Activated CD4-positive, alpha-beta T cell treated with anti-CD3 and anti-CD28 coated beads, Interleukin-2, amount 50 U/mL, for 24 hours (primary cell): ENCODE measurements at regions not wholly inside any gene's neighbourhood (a gene's known extent, or its start where the extent isn't known, plus 50 kb on each side); places are given as distances from the start of the nearest gene placed in this dataset.

Source experiments
- DNase-seq, 2 donors: peaks; one replicate each; pipeline ENCODE4 v3.0.0-alpha.2; 2020; ENCODE audit warnings: low read depth in 1 of 2, low spot score in 1 of 2

- DNase-seq = no peak
These were observed 271.1 kb upstream of the RAB6C start for GRCh38 chr2:129708221-129708967.

DNA sequence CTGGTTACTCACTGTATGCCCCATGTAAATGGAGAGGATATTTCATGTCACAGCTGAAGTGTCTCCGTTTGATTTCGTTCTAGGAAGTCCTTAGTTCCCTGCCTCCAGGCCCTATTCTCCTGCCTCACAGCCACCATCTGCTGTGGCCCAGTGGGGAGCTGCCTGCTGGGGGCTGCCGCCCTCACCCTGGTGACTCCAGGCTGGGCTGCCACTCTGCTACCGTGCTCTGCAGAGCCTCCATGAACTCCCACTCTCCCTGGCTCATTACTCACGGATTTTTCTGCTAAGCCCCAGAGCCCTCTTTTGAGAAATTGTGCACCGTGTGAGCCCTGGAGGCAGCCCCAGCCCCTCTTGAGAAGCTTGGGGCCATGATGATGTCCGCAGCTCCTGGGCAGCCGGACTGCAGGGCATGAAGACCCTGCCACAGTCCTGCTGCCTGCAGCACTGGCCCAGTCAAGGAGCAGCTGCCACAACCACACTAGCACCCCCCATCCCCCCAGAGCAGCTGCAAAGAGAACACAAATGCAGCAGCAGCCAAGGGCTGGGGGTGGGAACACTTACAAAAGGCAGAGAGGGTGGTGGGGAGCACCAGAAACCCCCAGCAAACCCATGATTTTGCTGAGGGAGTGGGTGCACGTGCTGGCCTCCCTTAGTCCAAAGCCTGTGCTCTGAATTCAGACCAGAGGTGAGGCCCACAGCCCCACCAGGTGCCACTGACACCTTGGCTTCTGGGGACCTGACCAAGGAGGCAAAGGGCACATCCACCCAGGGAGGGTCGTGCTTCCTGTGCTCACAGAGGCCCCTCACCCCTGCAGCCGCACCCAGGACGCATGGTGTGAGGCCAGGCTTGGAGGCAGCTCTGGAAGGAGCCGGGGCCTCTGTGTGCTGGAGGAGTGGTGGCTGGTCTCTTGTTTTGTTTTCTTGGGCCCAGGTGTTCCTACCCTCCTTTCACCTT, 270.2 kb upstream of the RAB6C start:
- no peak for DNase-seq

DNA sequence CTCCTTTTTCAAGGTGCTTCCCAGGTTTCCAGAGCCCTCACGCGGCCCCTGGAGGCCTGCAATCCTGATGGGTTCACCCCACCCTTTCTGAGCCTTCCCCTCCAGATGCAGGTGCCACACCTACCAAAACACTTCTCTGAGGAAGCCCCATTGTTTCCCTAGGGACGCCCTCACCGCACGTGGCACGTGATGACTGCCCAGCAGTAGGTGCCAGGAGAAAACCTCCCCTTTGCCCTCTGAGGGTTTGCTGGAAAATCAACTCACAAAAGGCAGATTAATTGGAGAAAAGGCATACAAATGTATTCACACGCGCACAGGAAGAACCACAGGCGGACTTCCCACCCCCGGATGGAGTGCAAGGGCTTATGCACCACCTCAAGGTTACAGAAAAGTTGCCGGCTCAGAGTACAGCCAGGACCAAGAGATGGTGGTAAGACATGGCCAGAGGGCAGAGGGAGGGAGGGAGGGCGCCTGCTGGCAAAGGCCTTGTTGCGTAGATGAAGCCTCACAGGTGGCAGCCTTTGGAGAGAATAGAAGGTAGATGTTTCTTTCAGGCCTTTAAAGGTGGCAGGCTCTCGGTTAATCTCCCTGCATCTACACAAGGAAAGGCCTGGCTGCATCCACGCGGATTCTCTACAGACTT, 269.4 kb upstream of the RAB6C start:
- no peak for DNase-seq

GRCh38 chr2:129710670-129711495, 268.6 kb upstream of the RAB6C start:
- DNase-seq = no peak

DNA sequence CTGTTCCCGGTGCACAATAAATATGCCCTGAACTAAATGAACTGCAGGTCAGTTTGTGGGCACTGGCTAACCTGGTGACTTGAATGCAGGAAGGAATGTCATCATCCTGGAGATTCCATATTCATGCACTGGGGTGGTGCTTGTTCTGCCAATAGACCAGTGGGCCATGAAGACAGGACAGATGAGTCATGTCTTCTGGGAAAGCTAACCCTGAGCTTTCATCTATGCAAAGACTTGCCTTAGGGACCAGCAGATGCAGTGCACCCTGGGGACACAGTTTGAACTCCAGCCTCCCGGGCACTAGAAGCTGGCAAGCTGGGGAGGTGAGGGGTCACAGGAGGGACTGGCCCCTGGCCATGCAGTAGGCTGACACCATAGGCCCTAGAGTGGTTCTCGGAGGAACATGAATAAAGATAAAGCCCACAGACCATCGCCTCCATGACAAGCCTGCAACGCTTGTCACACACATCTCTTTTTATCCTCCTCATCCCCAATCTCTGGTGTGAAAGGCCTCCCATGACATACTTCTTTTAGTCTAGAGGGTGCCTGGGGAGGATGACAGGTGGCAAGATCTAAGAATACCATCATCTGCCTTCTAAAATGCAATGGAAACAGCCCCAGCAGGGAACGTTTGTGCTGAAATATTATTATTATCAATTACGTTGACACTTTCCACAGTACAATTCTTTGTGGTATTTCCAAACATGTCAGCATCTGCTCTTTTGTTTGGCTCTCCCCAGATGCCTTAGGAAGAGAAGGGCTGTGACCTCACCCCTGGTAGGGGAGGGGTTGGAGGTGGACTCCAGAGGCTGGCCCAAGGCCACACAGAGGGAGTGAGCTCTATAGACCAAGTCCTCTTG, 267.4 kb upstream of the RAB6C start:
- no peak for DNase-seq

- DNase-seq = no peak
These were observed 266.8 kb upstream of the RAB6C start for GRCh38 chr2:129712676-129712985.

DNA sequence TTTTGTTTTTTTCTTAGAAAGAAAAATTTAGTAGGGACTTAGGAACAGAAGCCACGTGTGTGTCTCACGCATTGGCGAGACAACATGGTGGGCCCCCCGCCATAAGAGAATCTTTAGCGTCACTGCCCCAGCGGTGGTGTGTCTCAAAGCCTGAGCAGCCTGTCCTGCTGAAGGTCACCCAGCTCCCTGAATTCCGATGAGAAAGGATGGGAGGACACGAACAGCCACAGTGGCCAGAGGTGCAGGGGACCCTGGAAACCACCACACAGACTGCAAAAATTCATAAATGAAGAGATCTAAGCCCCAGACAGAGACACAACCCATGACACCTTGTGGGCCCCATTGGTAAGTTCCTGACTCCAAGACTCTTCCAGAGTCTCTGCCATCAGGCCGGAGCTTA, 266.1 kb upstream of the RAB6C start:
- no peak for DNase-seq

DNA sequence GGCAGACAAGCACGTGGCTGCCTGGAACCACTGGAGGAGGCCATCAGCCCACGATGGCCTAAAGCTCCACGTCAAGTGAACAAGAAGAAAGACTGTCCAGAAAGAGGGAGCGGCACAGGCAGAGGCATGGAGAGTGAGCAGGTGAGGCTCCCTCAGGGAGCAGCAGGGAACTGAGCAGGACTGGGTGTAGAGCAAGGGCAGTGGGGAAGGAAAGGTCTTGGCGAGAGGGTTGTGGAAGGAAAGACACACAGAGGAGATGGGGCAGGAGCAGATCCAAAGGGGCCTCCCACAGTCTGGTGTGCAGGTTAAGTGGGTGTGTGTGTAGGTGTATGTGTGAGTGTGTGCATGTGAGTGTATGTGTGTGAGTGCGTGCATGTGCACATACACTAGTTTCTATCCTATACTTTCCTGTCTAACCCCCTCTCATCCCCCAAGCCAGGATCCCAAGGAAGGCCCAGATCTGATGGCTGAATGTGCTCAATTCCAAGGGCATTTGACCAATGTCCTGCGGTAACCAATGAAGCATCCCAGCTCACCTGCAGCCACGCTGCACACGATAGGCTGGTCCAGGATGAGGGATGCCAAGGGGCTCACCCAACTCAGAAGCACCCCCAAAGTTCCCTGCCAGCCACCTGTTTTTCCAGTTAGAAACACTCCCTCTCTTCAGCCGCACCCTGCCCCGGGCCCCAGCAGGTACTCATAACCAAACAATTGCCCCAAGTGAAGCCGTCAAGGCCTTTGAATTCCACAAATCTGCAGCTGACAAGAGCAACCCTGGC, 262.5 kb upstream of the RAB6C start:
- no peak for DNase-seq

DNA sequence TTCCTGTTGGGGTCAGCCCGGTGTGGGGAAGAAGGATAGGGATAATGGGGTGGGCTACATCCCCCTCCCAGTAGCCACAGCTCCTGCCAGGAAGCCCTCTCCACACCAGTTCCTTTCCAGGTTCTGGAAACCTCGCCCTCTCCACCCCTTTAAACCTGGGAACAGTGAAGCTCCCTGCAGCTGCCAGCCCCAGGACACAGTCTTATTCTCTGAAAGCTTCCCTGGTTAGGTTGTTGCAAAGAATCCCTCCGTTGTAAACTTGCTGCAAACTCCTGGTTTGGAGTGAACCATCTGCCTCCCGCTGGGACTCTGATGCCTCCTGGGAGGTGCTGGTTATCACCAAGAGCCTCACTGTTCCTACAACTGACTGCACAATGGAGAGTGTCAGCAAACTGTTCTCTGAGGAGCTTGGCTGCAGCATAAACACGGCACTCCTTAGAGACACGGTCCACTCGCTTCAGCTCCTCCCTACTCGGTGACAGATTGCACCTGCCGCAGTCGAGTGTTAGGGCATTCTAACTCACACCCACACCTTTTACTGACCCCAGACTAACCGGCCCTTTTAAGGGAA, 261.8 kb upstream of the RAB6C start:
- DNase-seq = no peak

- DNase-seq = no peak
These were observed 260.1 kb upstream of the RAB6C start for GRCh38 chr2:129719335-129719734.

DNA sequence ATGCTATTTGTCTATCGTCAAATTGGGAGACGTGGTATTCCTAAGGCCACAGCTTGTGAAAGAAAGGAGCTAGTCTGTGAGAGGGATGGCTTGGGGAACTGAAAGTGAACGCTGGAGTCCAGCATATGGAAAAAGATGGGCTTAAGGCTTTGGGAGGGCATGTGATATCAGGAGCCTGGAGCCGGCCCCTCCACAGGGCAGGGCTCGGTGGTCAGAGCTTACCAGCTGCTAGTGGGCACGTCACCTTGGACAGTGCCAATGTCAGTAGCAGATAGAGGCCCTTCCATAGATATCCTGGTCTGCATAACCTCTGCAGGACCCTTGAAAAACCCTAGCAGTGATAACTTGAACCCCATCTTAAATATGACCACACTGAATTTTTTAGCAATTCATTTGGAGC, 259.1 kb upstream of the RAB6C start:
- DNase-seq = no peak

DNA sequence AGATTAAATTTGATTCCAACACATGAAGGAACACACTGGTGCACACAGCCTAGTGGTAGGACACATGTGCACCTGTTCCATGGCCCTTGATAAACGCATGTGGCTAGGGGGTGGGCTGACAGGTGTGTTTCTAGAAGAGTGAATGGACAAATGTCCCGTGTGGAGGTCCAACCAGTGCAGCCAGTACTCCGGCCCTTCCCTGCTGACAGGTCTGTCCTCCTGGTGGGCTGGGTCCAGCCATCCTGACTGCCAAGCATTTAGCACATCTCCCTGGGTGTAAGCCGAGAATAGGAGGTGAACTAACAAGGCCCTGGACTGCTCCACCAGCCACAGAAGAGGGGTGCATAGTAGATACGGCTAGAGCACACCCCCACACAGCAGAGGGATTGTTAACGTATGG, 258.7 kb upstream of the RAB6C start:
- DNase-seq = no peak

DNA sequence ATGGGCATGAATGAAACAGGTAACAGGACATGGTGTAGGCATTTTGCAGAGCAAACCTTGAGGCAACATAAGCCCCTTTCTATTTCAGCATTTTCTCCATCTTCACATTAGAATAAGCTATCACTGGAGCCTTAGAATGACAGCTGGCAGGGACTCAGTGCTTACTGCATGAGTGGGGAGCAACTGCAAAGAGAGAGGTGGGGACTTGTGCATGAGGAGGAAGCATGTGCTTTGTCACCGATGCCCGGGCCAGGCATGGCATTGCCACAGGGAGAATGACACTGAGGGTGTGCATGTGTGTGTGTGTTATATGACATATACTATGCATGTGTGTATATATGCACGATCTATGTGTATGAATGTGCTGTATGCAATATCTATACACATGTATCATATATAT, 258.2 kb upstream of the RAB6C start:
- DNase-seq = no peak

GRCh38 chr2:129721846-129722245, 257.6 kb upstream of the RAB6C start:
- DNase-seq = no peak

GRCh38 chr2:129722306-129723019, 257.0 kb upstream of the RAB6C start:
- no peak for DNase-seq

DNA sequence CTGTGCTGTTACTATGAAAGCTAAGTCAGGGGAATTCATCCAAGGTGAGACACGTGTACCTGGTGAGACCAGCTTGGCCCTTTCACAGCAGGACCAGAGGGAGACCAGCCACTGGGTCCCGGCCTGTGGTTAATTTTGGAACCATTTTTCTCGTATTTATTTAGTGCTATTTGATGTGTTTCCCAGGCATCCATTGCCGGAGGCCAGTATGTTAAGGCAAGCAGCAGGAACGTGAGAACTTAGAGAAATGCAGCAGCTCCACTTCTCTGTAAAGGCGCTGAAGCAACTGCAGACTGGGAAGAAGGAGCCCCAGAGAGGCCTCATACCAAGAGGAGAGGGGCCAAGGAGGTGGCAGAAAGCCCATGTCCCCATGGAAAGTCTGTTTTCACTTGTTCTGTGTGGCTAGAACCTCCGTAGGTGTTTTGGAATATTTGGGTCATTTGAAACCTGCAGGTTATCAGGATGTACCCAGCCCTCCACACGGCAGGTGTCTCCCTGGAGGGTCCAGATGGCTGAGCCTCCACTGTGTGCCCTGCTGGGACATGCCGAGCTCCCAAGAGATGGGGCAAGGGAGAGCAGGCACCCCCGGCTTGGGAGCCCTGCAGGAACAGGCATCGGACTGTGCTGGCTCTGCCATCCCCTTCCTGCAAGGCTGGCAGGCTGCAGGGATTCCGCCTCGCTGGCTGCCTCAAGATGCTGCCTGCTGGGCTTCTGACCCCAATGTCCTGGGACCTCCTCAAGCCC, 256.0 kb upstream of the RAB6C start:
- no peak for DNase-seq

DNA sequence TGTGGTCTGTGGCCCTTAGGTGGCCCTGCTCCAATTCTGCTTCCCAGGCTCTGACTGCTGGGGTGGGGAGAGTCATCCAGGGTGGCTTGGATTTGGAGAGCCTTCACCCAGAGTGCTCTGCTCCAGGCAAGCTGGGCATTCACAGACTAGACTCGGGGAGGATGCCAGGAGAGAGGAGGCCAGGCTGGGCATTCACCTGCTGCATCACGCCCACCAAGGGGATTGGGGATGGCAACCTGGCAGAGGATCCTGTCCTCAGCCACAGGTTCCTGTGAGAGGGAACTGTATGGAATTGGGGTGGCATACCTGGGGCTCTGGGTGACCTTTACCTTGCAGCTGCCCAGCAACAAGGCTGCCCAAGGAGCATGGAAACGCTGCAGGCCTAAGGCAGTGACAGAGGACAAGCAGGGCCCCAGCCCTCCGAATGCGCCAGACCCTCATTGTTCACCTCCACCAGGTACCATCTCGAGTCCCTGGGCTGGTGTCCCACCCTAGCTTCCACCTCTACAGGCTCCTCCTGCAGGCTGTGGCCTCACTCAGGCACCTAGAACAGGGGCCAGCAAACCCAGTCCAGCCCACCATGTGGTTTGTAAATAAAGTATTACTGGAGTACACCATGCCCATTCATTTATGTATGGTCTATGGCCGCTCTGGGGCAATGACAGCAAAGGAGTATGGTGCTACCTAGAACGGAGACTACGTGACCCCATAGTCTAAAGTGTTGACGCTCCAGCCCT, 255.3 kb upstream of the RAB6C start:
- DNase-seq = no peak
